NCI-H524 (cell line): ENCODE measurements at regions not wholly inside any gene's neighbourhood (a gene's known extent, or its start where the extent isn't known, plus 50 kb on each side); places are given as distances from the start of the nearest gene placed in this dataset.

Experiments
- DNase-seq, 2 experiments: peaks; one replicate each; lab custom pipeline; 2025; lab: John Stamatoyannopoulos, UW

- peak; percentile 43 to 86 for DNase-seq
These were observed 59.9 kb upstream of the ZFR start for GRCh38 chr5:32504329-32504988.

- no peak for DNase-seq
These were observed 58.7 kb upstream of the ZFR start for GRCh38 chr5:32503261-32503660.

DNA sequence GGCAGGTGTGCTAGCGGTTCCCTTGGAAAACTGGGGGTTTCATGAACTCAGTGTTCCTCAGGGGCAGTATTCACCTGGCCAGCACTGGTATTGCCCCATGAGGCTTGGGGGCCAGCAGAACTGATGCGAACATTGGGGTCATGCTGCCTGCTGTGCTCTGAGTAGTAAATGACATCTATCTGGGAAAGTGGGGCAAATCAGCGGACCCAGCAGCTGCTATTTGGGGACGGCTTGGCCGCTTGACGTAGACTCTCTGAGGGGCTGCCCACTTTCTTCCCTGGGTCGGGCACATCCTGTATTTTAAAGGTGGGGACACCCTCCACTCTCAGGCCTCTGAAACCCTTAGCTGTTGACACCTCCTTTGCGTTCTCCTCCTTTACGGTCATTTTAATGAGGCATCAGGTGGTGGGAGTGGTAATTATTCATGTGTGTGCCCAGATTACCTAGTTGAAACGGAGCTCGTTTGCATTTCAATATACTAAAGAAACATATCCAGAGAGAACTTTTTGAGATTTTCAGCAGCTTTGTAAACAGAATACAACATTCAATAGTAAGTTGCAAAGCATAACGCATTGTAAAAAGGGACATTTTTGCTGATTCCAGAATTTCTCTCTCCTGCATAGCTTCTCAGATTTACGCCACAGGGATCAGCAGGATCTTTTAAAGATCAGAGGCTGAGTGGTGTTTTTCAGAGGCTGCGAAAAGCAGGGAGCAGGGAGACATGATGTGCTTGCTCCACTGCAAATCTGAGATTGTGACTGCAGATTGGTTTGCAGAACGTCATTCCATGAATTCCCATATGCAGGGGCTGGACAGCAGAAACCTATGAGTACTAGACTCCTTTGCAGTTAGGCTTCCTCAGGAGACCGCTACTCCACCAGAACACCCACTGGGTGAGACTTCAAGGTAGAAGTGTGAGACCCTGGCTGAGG lies 56.8 kb upstream of the ZFR start:
- DNase-seq, result no peak

DNA sequence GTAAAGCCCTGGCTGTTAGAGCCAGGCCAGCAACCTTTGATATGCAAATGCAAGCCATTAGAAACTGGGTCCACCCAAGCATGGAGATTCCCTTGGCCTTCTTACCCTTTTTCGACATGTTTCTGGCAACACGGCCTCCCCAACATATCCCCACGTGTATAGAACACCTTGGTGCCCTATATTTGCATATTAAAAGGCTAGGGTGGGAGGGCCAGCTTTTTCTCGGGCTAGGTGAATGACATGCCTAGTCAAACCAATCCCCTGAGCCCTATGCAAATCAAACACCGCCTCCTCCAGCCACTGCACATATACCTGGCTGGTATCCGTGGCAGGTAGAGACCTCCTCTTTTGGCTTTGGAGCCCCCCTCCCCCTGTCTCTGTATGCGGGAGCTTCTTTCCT lies 55.6 kb upstream of the ZFR start:
- DNase-seq, result no peak

DNA sequence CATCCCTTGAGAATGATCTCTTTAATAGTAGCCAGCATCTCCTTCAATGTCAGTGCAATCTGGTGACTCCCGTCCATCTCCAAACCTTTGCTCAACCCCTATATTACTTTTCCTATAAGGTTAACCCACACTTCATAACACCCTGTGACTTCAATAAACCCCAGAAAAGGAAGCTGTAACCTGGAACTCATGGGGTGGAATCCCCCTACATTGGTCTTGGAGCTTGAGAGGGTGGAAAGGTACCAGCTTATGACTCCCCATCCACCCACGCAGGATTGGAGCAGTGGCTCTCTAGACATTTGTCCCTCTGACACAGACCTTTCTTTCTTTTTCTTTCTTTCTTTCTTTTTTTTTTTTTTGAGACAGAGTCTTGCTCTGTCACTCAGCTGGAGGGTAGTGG lies 54.7 kb upstream of the ZFR start:
- DNase-seq, result no peak

DNA sequence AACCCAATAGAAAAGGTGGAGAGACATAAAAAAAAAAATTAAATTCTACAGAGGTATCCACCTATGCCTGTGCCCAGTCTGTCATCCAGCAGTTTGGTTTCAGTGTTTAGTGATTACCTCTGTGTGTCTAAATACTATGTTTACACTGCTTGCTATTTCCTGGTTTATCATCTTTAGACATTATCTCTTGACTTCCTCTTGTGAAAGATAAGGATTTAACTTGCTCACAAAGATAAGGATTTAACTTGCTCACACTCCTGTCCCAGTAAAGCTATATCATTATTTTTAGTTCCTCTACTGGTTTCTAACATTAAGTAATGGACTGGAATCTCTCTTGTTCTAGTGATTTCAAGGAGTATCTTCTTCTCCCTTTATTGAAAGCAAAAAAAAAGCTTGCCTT lies 53.9 kb upstream of the ZFR start:
- DNase-seq, result no peak

DNA sequence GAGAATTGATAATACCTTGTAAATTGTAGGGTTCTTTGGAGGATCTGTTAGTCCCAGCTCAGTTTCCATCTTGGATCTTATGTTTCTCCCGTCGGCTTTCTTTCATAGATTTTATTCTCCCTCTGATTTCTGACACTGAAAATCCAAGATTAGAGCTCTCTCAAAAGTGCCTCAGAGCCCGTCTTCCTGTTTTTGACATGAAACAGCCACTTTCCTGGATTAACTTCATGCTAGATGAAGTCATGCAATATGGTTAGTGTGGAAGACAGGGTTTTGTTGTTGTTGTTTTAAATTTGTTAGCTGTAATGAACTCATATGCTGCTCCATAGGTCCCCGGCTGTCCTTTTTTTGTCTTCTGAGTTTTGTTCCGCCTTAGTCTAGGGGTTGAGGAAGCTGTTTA lies 51.6 kb upstream of the ZFR start:
- no peak for DNase-seq

GRCh38 chr5:32494827-32495226 lies 50.3 kb upstream of the ZFR start:
- no peak for DNase-seq
